ENCODE measurements at regions not wholly inside any gene's neighbourhood (a gene's known extent, or its start where the extent isn't known, plus 50 kb on each side); places are given as distances from the start of the nearest gene placed in this dataset.

DNA sequence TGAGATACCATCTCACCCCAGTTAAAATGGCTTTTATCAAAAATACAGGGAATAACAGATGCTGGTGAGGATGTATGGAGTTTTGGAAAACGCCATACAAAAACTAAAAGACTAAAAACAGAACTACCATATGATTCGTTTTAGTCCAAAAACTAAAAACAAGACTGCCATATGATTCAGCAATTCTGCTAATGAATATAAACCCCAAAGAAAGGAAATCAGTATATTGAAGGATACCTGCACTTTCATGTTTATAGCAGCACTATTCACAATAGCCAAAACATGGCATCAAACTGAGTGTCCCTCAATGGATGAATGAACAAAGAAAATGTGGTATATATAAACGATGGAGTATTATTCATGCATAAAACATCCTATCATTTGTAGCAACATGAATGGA is 224.4 kb upstream of the MC4R start:
- Histone ChIP-seq H4K91ac (replicated peaks; ENCODE audit: insufficient read length, low read length) (no peak overlapping the region), H2BK20ac (ENCODE audit: low read length) (no peak overlapping the region), H4K20me1 (replicated peaks in 1 of 2; ENCODE audit: control insufficient read depth in 1 of 2, insufficient read depth in 2 of 2, low read length in 2 of 2) (no peaks in the 10 kb centered on the region), H3K23me2 (ENCODE audit: low read depth, low read length) (no peaks in the 10 kb centered on the region), H3K23ac (ENCODE audit: insufficient read length) (no peak overlapping the region), H3K14ac (ENCODE audit: insufficient read length) (no peak overlapping the region), H3K4me2 (ENCODE audit: insufficient read depth in 1 of 2, low read depth in 2 of 2, low read length in 2 of 2) (no peak overlapping the region), H3K56ac (replicated peaks; ENCODE audit: insufficient read length, low read depth, low read length) (no peak overlapping the region), H2AFZ (ENCODE audit: low read length) (no peak overlapping the region), H3K27me3 (replicated peaks in 1 of 4; ENCODE audit: control insufficient read depth in 3 of 4, extremely low read depth in 1 of 4, insufficient read depth in 3 of 4, low read length in 3 of 4) (no peaks in the 10 kb centered on the region), H3K36me3 (ENCODE audit: control insufficient read depth in 2 of 4, insufficient read depth in 4 of 4, low read length in 3 of 4) (no peaks in the 10 kb centered on the region), H3K4ac (replicated peaks; ENCODE audit: insufficient read length, low read depth, low read length) (no peak overlapping the region), H4K8ac (ENCODE audit: extremely low read depth, insufficient read depth, low read length) (no peak overlapping the region), H3K9ac (replicated peaks in 1 of 4; ENCODE audit: extremely low read depth in 1 of 4, low read depth in 3 of 4, low read length in 3 of 4) (no peak overlapping the region), H2BK12ac (ENCODE audit: low read depth, low read length) (no peak overlapping the region), H2AK5ac (ENCODE audit: low read depth, low read length) (no peak overlapping the region), H3K79me1 (ENCODE audit: low read depth, low read length) (no peaks in the 10 kb centered on the region), H2BK120ac (replicated peaks; ENCODE audit: low read depth, low read length) (no peak overlapping the region), H3K18ac (ENCODE audit: extremely low read depth, low read length) (no peak overlapping the region), H3K4me3 (ENCODE audit: extremely low read depth in 1 of 4, insufficient read depth in 2 of 4, low read depth in 3 of 4, low read length in 4 of 4) (no peak overlapping the region), H3K4me1 (replicated peaks in 1 of 4; ENCODE audit: control insufficient read depth in 3 of 4, insufficient read depth in 4 of 4, low read length in 3 of 4) (no peaks in the 10 kb centered on the region), H3K9me3 (ENCODE audit: insufficient read depth in 2 of 2, low read depth in 1 of 2, low read length in 1 of 2) (no peaks in the 10 kb centered on the region), H2BK5ac (ENCODE audit: low read depth, low read length) (no peak overlapping the region), H4K5ac (ENCODE audit: insufficient read length, low read depth, low read length) (no peak overlapping the region), H3K27ac (ENCODE audit: low read depth, low read length) (no peak overlapping the region), H2BK15ac (ENCODE audit: low read length) (no peak overlapping the region), H3K79me2 (ENCODE audit: control insufficient read depth in 1 of 2, insufficient read depth in 2 of 2, low read length in 2 of 2) (no peaks in the 10 kb centered on the region)
- ChIA-PET CTCF (ENCODE audit: partially characterized antibody) (no interaction called here), POLR2A (ENCODE audit: partially characterized antibody) (no interaction called here)
- FAIRE-seq (no peak), DNase-seq (ENCODE audit: low read depth in 1 of 2, low spot score in 2 of 2) (no peak)
- 91% methylated on average over 3 of the region's 3 CpGs; no CpG with 5 or more reads in 1 of the 2 experiments for WGBS, 2 experiments (ENCODE audit: extremely low coverage in 1 of 2, insufficient coverage in 1 of 2, insufficient read length in 1 of 2, insufficient replicate concordance in 2 of 2, low coverage in 1 of 2, low lambda C conversion rate in 2 of 2, missing lambda C conversion rate in 1 of 2)
- TF ChIP-seq KDM4A (IDR thresholded peaks at IDR 0.05; ENCODE audit: low read depth, low read length, severe bottlenecking) (no peak), CREB1 (IDR thresholded peaks at IDR 0.05) (no peak), EGR1 (IDR thresholded peaks at IDR 0.05; ENCODE audit: borderline replicate concordance, low read depth, low read length) (no peak), MAFK (IDR thresholded peaks at IDR 0.05; ENCODE audit: low read depth, low read length) (no peak), POLR2A (IDR thresholded peaks at IDR 0.05; ENCODE audit: control extremely low read depth in 1 of 2, low read depth in 2 of 2, low read length in 2 of 2) (no peak), HDAC6 (IDR thresholded peaks at IDR 0.05; ENCODE audit: low read depth, low read length) (no peak), SAP30 (IDR thresholded peaks at IDR 0.05; ENCODE audit: insufficient read depth, insufficient replicate concordance, low read length) (no peak), POLR2AphosphoS5 (IDR thresholded peaks at IDR 0.05; ENCODE audit: low read depth, low read length) (no peak), HDAC2 (IDR thresholded peaks at IDR 0.05; ENCODE audit: borderline replicate concordance in 1 of 2, low read depth in 2 of 2, low read length in 2 of 2) (no peak), BRCA1 (IDR thresholded peaks at IDR 0.05; ENCODE audit: low read depth, low read length) (no peak), CBX8 (IDR thresholded peaks at IDR 0.05; ENCODE audit: borderline replicate concordance, low read depth, low read length) (no peak), CHD2 (IDR thresholded peaks at IDR 0.05; ENCODE audit: low read length) (no peak), SP4 (IDR thresholded peaks at IDR 0.05; ENCODE audit: low read length) (no peak), CHD1 (IDR thresholded peaks at IDR 0.05; ENCODE audit: low read depth, low read length) (no peak), ZNF274 (IDR thresholded peaks at IDR 0.05; ENCODE audit: borderline replicate concordance, extremely low read depth, low read length) (no peak), TEAD4 (IDR thresholded peaks at IDR 0.05; ENCODE audit: low read depth, low read length) (no peak)
- TF ChIP-seq, protein P1, sequence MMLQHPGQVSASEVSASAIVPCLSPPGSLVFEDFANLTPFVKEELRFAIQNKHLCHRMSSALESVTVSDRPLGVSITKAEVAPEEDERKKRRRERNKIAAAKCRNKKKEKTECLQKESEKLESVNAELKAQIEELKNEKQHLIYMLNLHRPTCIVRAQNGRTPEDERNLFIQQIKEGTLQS (IDR thresholded peaks at IDR 0.05; ENCODE audit: insufficient read depth, low read depth, low read length) = no peak

Data from H1 (cell line).